ENCODE measurements at regions not wholly inside any gene's neighbourhood (a gene's known extent, or its start where the extent isn't known, plus 50 kb on each side); places are given as distances from the start of the nearest gene placed in this dataset.
"Not testable (repeated sequence)": the region's sequence is repeated elsewhere in the genome, so short reads cannot be mapped to it uniquely, and the experiment has no call there.

- not testable (repeated sequence) for DNase-seq
These were observed 63.1 kb downstream of the TRIM43 start for GRCh38 chr2:95654897-95655296.

GRCh38 chr2:95656553-95656952, 64.8 kb downstream of the TRIM43 start:
- DNase-seq = not testable (repeated sequence)

- DNase-seq = not testable (repeated sequence)
These were observed 66.1 kb downstream of the TRIM43 start for GRCh38 chr2:95657937-95658336.

GRCh38 chr2:95660766-95661562, 69.2 kb downstream of the TRIM43 start:
- DNase-seq = not testable (repeated sequence)

GRCh38 chr2:95663471-95664441, 72.0 kb downstream of the TRIM43 start:
- peak; percentile 34 for DNase-seq

- not testable (repeated sequence) for DNase-seq
These were observed 74.8 kb downstream of the TRIM43 start for GRCh38 chr2:95666636-95667035.

- DNase-seq = no peak
These were observed 75.7 kb downstream of the TRIM43 start for GRCh38 chr2:95667480-95667879.

GRCh38 chr2:95668934-95669333, 77.1 kb downstream of the TRIM43 start:
- DNase-seq = not testable (repeated sequence)

- peak; percentile 5 for DNase-seq
These were observed 77.7 kb downstream of the TRIM43 start for GRCh38 chr2:95669441-95669991.

- no peak for DNase-seq
These were observed 78.4 kb downstream of the TRIM43 start for GRCh38 chr2:95670167-95670566.

- DNase-seq = no peak
These were observed 78.9 kb downstream of the TRIM43 start for GRCh38 chr2:95670686-95671085.

GRCh38 chr2:95671171-95671570, 79.4 kb downstream of the TRIM43 start:
- not testable (repeated sequence) for DNase-seq

GRCh38 chr2:95671992-95672391, 80.2 kb downstream of the TRIM43 start:
- not testable (repeated sequence) for DNase-seq

- DNase-seq = not testable (repeated sequence)
These were observed 80.7 kb downstream of the TRIM43 start for GRCh38 chr2:95672500-95672899.

GRCh38 chr2:95674186-95674585, 82.4 kb downstream of the TRIM43 start:
- no peak for DNase-seq

- not testable (repeated sequence) for DNase-seq
These were observed 84.8 kb downstream of the TRIM43 start for GRCh38 chr2:95676573-95676972.

GRCh38 chr2:95677346-95677745, 85.5 kb downstream of the TRIM43 start:
- no peak for DNase-seq

GRCh38 chr2:95677833-95678232, 86.0 kb downstream of the TRIM43 start:
- not testable (repeated sequence) for DNase-seq

GRCh38 chr2:95681158-95681557, 89.4 kb downstream of the TRIM43 start:
- not testable (repeated sequence) for DNase-seq

- DNase-seq = not testable (repeated sequence)
These were observed 89.8 kb downstream of the TRIM43 start for GRCh38 chr2:95681589-95682081.

- not testable (repeated sequence) for DNase-seq
These were observed 91.2 kb downstream of the TRIM43 start for GRCh38 chr2:95682889-95683517.

GRCh38 chr2:95685513-95685912, 93.7 kb downstream of the TRIM43 start:
- DNase-seq = no peak

Data from RPMI8226 (cell line).